ENCODE measurements at regions not wholly inside any gene's neighbourhood (a gene's known extent, or its start where the extent isn't known, plus 50 kb on each side); places are given as distances from the start of the nearest gene placed in this dataset.
"Not testable (repeated sequence)": the region's sequence is repeated elsewhere in the genome, so short reads cannot be mapped to it uniquely, and the experiment has no call there.

DNA sequence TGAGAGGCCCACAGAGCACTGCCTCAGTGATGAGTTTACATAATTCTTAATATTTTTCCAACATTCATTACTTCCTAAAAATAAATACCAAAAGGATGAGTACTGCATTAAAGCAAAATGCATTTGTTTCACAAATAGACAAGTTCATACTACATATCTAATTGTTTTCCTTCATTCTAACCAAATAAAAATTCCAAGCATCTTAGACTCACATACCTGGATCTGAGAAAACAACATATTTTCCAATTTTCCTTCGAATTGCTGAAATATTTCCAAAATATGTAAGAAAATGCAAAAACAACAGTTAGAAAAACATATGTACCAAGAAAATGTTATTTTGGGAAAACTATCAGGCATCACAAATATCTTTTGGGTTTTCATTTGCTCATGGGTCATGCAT lies 127.9 kb upstream of the CEP126 start:
- no peaks in the 10 kb centered on the region for H4K20me1 ChIP-seq
- no peak overlapping the region for H3K9ac ChIP-seq
- H3K4me3 ChIP-seq = no peak overlapping the region
- no peak overlapping the region for H3K27ac ChIP-seq
- no peak overlapping the region for H3K4me2 ChIP-seq
- no peaks in the 10 kb centered on the region for H3K36me3 ChIP-seq
- H3K9me3 ChIP-seq = peaks cover 6% of the 10 kb centered on the region; the same call in 1 of the 2 replicates
- TF ChIP-seq Cebpa-rat (IDR thresholded peaks at IDR 0.05) = no peak
- no peaks in the 10 kb centered on the region for H3K4me1 ChIP-seq
- H3K27me3 ChIP-seq = no peaks in the 10 kb centered on the region

DNA sequence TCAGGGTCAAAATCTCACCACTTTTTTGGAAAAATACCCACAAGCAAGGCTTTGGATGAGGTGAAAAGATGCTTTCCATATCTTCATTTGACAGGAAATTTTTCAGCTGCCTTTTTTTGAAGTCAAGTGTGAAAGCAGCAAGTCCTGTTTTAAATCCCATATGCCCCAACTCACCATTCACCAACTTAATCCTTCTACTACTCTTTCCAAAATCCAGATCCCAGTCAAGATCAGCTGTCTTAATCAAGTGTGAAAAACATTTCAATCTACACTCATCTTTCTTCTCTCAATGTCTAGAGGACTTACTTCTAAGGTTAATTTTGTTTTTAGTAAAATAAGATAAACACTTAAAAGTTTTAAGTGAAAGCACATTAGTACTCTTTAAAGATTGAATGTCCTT lies 128.4 kb upstream of the CEP126 start:
- Histone ChIP-seq H3K4me1 (no peaks in the 10 kb centered on the region), H3K27ac (no peak overlapping the region), H4K20me1 (no peaks in the 10 kb centered on the region), H3K9ac (no peak overlapping the region), H3K36me3 (no peaks in the 10 kb centered on the region), H3K4me3 (no peak overlapping the region), H3K4me2 (no peak overlapping the region), H3K27me3 (no peaks in the 10 kb centered on the region), H3K9me3 (peaks cover 6% of the 10 kb centered on the region; the same call in 1 of the 2 replicates)
- TF ChIP-seq Cebpa-rat (IDR thresholded peaks at IDR 0.05) = no peak

DNA sequence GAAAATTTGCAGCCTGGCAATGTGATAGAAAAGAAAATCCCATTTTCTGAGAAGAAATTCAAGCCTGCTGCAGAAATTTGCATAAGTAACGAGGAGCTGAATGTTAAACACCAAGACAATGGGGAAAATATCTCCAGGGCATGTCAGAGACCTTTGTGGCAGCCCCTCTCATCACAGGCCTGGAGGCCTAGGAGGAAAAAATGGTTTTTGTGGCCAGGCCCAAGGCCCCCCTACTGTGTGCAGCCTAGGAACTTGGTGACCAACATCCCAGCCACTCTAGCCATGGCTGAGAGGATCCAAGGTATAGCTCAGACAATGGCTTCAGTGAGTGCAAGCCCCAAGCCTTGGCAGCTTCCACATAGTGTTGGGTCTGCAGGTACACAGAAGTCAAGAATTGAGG lies 135.6 kb upstream of the CEP126 start:
- H4K20me1 ChIP-seq, H3K36me3 ChIP-seq, H3K27me3 ChIP-seq, H3K27ac ChIP-seq, H3K4me1 ChIP-seq, H3K4me3 ChIP-seq, H3K4me2 ChIP-seq, H3K9ac ChIP-seq: not testable (repeated sequence)
- peaks cover 35% of the 10 kb centered on the region for H3K9me3 ChIP-seq

DNA sequence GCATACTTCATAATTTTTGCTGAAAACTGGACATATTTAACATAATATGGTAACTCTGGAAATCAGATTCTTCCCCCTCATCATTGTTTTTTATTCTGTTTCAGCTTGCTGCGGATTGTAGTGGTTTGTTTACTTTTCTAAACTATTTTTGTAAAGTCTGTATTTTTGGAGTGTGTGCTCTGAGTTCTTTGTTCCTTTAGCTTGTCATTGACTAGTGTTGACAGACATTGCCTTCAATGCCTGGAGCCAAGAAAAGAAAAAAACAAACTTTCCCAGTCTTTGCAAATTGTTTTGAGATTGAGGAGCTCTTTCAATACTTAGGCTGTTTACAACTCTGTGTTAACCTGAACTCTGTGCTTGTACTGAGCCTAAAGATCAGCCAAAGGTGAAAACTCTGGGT lies 137.3 kb upstream of the CEP126 start:
- Histone ChIP-seq H3K27ac (no peak overlapping the region), H3K4me3 (no peak overlapping the region), H3K4me2 (no peak overlapping the region), H3K9ac (no peak overlapping the region), H3K4me1 (no peaks in the 10 kb centered on the region), H3K9me3 (peaks cover 33% of the 10 kb centered on the region), H4K20me1 (no peaks in the 10 kb centered on the region), H3K36me3 (no peaks in the 10 kb centered on the region), H3K27me3 (no peaks in the 10 kb centered on the region)
- TF ChIP-seq Cebpa-rat (IDR thresholded peaks at IDR 0.05) = no peak

DNA sequence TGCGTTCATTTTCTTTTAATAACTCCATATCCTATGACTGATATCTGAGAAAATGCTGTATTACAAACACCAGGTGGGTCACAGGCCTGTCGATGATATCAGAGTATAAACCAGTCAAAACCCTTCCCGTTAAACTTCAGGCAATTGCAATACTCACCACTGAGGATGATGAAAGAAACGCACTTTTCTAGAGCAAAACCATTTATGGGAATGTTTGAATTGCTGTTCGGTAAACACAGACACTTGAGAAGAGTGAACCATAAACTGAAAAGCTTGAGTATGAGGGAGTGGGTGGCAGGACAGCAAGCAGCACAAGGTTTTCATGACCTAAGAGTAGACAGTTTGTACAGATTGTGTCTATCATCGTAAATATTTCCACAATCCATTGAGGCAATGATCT lies 139.8 kb upstream of the CEP126 start:
- H3K4me3 ChIP-seq = no peak overlapping the region
- H3K4me2 ChIP-seq = no peak overlapping the region
- no peak overlapping the region for H3K27ac ChIP-seq
- H3K4me1 ChIP-seq = peaks cover 8% of the 10 kb centered on the region
- H4K20me1 ChIP-seq = no peaks in the 10 kb centered on the region
- H3K27me3 ChIP-seq = no peaks in the 10 kb centered on the region
- H3K9ac ChIP-seq = no peak overlapping the region
- no peaks in the 10 kb centered on the region for H3K36me3 ChIP-seq
- no peak for TF ChIP-seq Cebpa-rat (IDR thresholded peaks at IDR 0.05)
- H3K9me3 ChIP-seq = peaks cover 28% of the 10 kb centered on the region

DNA sequence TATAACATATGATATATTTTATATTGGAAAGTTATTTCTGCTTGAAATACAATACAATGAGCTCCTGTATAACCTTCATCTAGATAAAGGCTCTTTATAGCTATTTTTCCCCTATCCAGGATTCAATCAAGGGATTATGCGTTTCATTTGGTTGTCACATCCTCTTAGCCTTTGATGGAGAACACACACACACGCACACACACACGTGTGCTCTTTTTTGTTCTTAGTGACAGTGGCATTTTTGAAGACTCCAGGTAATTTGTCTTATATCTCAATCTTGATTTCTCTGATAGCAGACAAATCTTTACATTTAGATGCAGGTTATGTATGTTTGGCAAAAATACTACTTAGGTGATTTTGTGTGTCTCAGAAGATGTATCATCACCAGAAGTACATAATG lies 144.2 kb upstream of the CEP126 start:
- Histone ChIP-seq H3K9me3 (peaks cover 25% of the 10 kb centered on the region), H3K9ac (no peak overlapping the region)
- no peak for TF ChIP-seq Cebpa-rat (IDR thresholded peaks at IDR 0.05)

DNA sequence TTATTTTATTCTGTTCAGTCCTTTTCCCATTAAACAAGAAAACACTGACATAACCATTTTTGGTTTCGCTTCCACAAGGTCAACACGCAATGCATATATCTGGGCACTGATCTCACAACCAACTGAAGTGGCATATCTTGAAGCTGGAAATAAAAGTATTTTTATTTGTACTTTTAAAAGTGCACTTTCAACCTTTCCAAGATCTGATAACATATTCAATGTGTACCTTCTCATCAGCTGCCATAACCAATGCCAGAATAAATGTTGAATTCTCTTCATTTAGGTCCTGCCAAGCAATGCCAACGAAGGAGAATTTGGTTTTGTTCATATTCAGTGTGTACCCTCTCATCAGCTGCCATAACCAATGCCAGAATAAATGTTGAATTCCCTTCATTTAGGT lies 148.9 kb upstream of the CEP126 start:
- H3K4me3 ChIP-seq = no peak overlapping the region
- no peaks in the 10 kb centered on the region for H4K20me1 ChIP-seq
- no peaks in the 10 kb centered on the region for H3K27me3 ChIP-seq
- no peaks in the 10 kb centered on the region for H3K36me3 ChIP-seq
- peaks cover 22% of the 10 kb centered on the region for H3K9me3 ChIP-seq
- TF ChIP-seq Cebpa-rat (IDR thresholded peaks at IDR 0.05) = no peak
- no peak overlapping the region for H3K27ac ChIP-seq
- H3K9ac ChIP-seq = no peak overlapping the region
- H3K4me2 ChIP-seq = no peak overlapping the region
- H3K4me1 ChIP-seq = peaks cover 17% of the 10 kb centered on the region

More for the DNA sequence above, 144.2 kb upstream of the CEP126 start:
- no peaks in the 10 kb centered on the region for H3K27me3 ChIP-seq
- H3K4me1 ChIP-seq = peaks cover 16% of the 10 kb centered on the region
- H4K20me1 ChIP-seq = no peaks in the 10 kb centered on the region
- no peak overlapping the region for H3K4me3 ChIP-seq
- no peaks in the 10 kb centered on the region for H3K36me3 ChIP-seq
- no peak overlapping the region for H3K27ac ChIP-seq
- H3K4me2 ChIP-seq = no peak overlapping the region

DNA sequence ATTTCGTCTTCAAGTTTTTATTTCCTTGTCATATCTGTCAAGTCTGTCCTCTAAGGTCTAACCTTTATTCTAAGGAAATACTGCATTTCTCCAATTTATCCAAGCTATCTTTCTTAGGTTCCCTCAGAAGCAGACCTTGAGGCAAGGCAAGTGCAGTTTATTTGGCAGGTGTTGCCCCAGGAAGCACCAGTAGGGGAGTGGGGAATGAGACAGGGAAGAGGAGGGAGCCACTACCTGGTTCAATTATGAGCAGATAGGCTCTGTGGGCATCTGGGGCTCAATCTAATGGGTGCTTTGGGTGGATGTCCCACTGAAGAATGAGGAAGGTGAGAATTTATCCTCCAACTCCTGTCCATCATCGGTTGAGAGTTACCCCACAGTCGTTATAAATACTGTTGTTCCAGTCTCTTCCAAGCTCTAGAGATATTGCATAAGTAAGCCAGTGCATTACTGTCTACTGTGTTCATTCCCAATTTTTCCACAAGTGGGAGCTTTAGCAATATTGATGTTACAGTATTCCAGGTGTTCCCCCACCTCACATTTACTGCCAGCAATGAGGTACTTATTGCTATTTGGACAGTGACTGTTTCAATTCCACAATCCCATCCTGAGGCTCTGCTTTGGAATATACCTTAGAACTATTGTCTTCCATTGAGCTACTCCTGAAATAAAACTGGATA lies 154.9 kb upstream of the CEP126 start:
- TF ChIP-seq Cebpa-rat (IDR thresholded peaks at IDR 0.05) = no peak
- Histone ChIP-seq H3K9ac (no peak overlapping the region), H3K27ac (no peak overlapping the region)

DNA sequence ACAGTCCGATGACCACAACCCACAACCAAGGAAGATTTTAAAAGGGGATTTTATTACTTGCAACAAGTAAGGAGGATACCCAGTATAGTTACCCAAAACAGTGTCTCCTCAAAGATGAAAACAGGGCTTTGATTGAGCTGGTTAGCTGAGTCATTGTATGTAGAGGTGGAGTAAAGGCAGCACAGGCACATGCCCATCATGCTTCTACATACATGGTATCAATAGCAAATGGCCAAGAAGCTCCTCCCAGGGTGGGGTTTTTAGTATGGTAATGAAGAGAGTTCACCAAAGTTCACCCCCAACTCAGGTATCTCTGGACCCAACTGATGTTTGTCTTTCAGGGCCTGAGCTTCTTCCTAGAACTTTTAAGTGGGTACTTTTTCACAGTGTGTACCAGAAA lies 157.1 kb upstream of the CEP126 start:
- no peak overlapping the region for H3K9ac ChIP-seq
- no peak for TF ChIP-seq Cebpa-rat (IDR thresholded peaks at IDR 0.05)
- H3K27me3 ChIP-seq = no peaks in the 10 kb centered on the region
- no peaks in the 10 kb centered on the region for H3K36me3 ChIP-seq
- no peak overlapping the region for H3K27ac ChIP-seq
- no peak overlapping the region for H3K4me3 ChIP-seq
- peaks cover 12% of the 10 kb centered on the region for H3K4me1 ChIP-seq
- no peak overlapping the region for H3K4me2 ChIP-seq
- peaks cover 8% of the 10 kb centered on the region for H3K9me3 ChIP-seq
- H4K20me1 ChIP-seq = no peaks in the 10 kb centered on the region

More for the DNA sequence above, 154.9 kb upstream of the CEP126 start:
- Histone ChIP-seq H3K4me2 (peak overlapping the region; percentile 44), H3K9me3 (peaks cover 8% of the 10 kb centered on the region), H3K4me3 (no peak overlapping the region), H3K27me3 (no peaks in the 10 kb centered on the region), H3K4me1 (peaks cover 12% of the 10 kb centered on the region), H4K20me1 (no peaks in the 10 kb centered on the region), H3K36me3 (no peaks in the 10 kb centered on the region)

DNA sequence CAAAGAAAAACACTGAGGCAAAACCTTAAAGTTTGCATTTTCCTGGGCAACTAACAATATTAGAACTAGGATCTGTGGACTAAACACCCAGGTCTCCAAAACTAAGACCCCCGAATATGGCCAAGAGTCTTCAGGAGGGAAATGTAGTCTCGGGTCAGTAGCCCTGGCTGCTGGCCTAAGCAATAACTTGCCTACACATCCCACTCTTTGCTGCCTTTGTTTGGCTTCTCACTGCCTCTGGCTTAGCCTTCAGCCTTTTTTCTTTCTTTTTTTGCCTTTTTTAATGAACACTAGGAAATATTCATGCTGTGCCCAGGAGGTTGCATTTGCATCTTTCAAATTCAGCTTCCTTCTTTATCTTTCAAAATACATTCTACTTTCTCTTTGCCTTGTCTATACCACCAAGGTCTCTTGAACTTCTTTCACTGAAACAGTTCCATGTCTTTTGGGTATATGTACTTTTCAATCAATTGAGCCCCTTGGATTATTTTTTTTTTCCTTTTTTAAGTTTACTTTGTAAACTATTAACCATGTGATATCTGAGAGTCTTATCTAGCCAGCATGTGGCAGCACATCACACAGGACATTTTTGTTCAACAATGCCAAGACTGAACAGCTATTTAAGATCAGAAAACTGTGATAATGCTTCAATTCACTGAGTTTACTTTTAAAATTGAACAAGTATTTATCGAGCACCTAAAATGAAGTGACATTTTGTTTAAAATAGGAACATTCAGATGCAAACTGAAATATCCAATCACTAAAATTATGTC lies 165.0 kb upstream of the TRPC6 start:
- Histone ChIP-seq H3K9ac (no peak overlapping the region), H3K4me1 (no peaks in the 10 kb centered on the region; the same call in 1 of the 2 replicates), H3K4me3 (no peak overlapping the region), H3K27me3 (no peaks in the 10 kb centered on the region), H3K4me2 (no peak overlapping the region), H3K9me3 (no peaks in the 10 kb centered on the region), H3K36me3 (no peaks in the 10 kb centered on the region), H3K27ac (no peak overlapping the region), H4K20me1 (no peaks in the 10 kb centered on the region)
- no peak for TF ChIP-seq Cebpa-rat (IDR thresholded peaks at IDR 0.05)
